HAP-1 (cell line): ENCODE measurements at regions not wholly inside any gene's neighbourhood (a gene's known extent, or its start where the extent isn't known, plus 50 kb on each side); places are given as distances from the start of the nearest gene placed in this dataset.

ENCODE experiments used
- DNase-seq, 2 experiments: peaks; one replicate each; pipeline ENCODE4 v3.0.0-alpha.2; 2016 to 2020; ENCODE audit warnings: low spot score in 2 of 2
- H3K27me3 ChIP-seq: fragments of 250-450 bp; sonication (Bioruptor Pico); 2 replicates; pipeline ENCODE4 v1.5.1; 2020; ENCODE audit warnings: low read depth, mild to moderate bottlenecking, moderate library complexity
- H3K36me3 ChIP-seq: fragments of 250-450 bp; sonication (Bioruptor Pico); replicated peaks from 2 replicates; pipeline ENCODE4 v1.5.1; 2020; ENCODE audit warnings: mild to moderate bottlenecking
- H3K4me1 ChIP-seq: fragments of 250-450 bp; sonication (Bioruptor Pico); 2 replicates; pipeline ENCODE4 v1.5.1; 2020; ENCODE audit warnings: mild to moderate bottlenecking
- H3K4me3 ChIP-seq: fragments of 250-450 bp; sonication (Bioruptor Pico); 2 replicates; pipeline ENCODE4 v1.5.1; 2020; ENCODE audit warnings: mild to moderate bottlenecking, moderate library complexity
- H3K9me3 ChIP-seq: fragments of 250-450 bp; sonication (Bioruptor Pico); 2 replicates; pipeline ENCODE4 v1.5.1; 2020; ENCODE audit warnings: mild to moderate bottlenecking, moderate library complexity
- in situ Hi-C: fragments of 300-500 bp; cut with MboI; formaldehyde crosslinking; loops from 3 replicates; pipeline ENCODE4 v1.14.3; 2020; ENCODE audit warnings: low sequenced_read_pairs, inconsistent platforms, mixed read lengths

- no peaks in the 10 kb centered on the region for H3K4me1 ChIP-seq
- no peak for DNase-seq
- in situ Hi-C loops: no loop called here
Measured at GRCh38 chr7:50836646-50837045, 54.0 kb upstream of the GRB10 start.

GRCh38 chr7:50835156-50835555, 52.5 kb upstream of the GRB10 start:
- H3K36me3 ChIP-seq: no peaks in the 10 kb centered on the region
- DNase-seq: no peak
- H3K4me1 ChIP-seq: no peaks in the 10 kb centered on the region
- H3K9me3 ChIP-seq: no peaks in the 10 kb centered on the region
- in situ Hi-C loops: no loop called here
- H3K4me3 ChIP-seq: no peak overlapping the region
- H3K27me3 ChIP-seq: peaks cover 3% of the 10 kb centered on the region; the same call in 1 of the 2 replicates

More at GRCh38 chr7:50836646-50837045, 54.0 kb upstream of the GRB10 start:
- Histone ChIP-seq H3K27me3 (no peaks in the 10 kb centered on the region), H3K9me3 (no peaks in the 10 kb centered on the region), H3K36me3 (no peaks in the 10 kb centered on the region), H3K4me3 (no peak overlapping the region)

GRCh38 chr7:50834679-50835078, 52.0 kb upstream of the GRB10 start:
- Histone ChIP-seq H3K9me3 (no peaks in the 10 kb centered on the region), H3K4me3 (no peak overlapping the region), H3K4me1 (no peaks in the 10 kb centered on the region), H3K36me3 (no peaks in the 10 kb centered on the region), H3K27me3 (peaks cover 3% of the 10 kb centered on the region; the same call in 1 of the 2 replicates)
- in situ Hi-C loops: no loop called here
- DNase-seq: no peak

GRCh38 chr7:50834031-50834535, 51.4 kb upstream of the GRB10 start:
- Histone ChIP-seq H3K9me3 (no peaks in the 10 kb centered on the region), H3K27me3 (peaks cover 9% of the 10 kb centered on the region; the same call in 1 of the 2 replicates), H3K4me1 (no peaks in the 10 kb centered on the region), H3K4me3 (no peak overlapping the region), H3K36me3 (no peaks in the 10 kb centered on the region)
- no peak for DNase-seq
- in situ Hi-C loops: no loop called here

- H3K4me3 ChIP-seq: no peak overlapping the region
- H3K9me3 ChIP-seq: no peaks in the 10 kb centered on the region
- H3K27me3 ChIP-seq: peaks cover 9% of the 10 kb centered on the region; the same call in 1 of the 2 replicates
- in situ Hi-C loops: no loop called here
- DNase-seq: no peak
- H3K4me1 ChIP-seq: no peaks in the 10 kb centered on the region
- no peaks in the 10 kb centered on the region for H3K36me3 ChIP-seq
Measured at GRCh38 chr7:50832744-50833143, 50.0 kb upstream of the GRB10 start.
